ENCODE measurements at regions not wholly inside any gene's neighbourhood (a gene's known extent, or its start where the extent isn't known, plus 50 kb on each side); places are given as distances from the start of the nearest gene placed in this dataset.

DNA sequence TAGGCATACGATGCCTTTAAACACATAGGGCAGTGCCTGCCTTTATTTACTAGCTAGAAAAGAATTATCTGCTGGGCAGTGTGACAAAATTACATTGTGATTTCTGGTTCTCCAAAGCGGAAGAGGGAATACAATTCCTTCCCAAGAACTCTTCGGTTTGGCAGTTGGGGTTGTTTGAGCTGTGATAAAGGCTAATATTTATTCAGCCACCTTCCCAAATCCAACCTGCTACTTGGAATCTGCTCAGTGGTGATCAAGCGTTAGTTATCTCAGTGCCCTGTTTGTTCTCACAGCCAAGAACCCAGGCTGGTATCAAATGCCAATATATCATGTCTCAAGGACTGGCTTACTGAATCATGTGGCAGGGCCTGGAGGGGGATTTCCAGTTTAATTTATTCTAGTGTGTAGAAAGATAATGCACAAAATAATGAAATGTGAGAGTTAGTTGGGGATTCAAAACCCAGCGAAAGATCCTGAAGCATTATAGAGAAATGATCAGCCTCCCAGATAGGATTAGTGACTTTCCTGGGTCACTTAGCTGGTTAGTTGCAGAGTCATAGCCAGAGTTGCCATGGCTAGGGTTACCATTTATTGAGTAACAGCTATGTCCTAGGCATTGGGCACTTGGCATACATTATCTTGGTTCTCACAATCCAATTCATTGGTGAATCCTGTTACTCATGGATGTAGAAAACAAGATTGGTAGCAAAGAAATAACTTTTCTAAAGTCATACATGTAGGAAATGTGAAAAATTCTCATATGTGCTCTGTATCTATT, 457.0 kb upstream of the KLF4 start:
- H3K36me3 Mint-ChIP-seq (ENCODE audit: low read depth), result peaks cover 3% of the 10 kb centered on the region; the same call in 2 of the 3 replicates
- H4K20me1 ChIP-seq (replicated peaks; ENCODE audit: insufficient read depth), result no peaks in the 10 kb centered on the region
- DNase-seq (ENCODE audit: low spot score), result no peak
- no peaks in the 10 kb centered on the region for H3K36me3 ChIP-seq (ENCODE audit: insufficient read depth)
- H3K27me3 Mint-ChIP-seq (ENCODE audit: insufficient read depth, low read depth, poor library complexity), result no peaks in the 10 kb centered on the region
- H3K27ac Mint-ChIP-seq, result no peak overlapping the region
- no peak overlapping the region for H3K4me3 Mint-ChIP-seq
- H3K27me3 ChIP-seq (ENCODE audit: insufficient read depth), result no peaks in the 10 kb centered on the region
- H3K4me2 ChIP-seq, result no peak overlapping the region
- H3K9me2 ChIP-seq (ENCODE audit: insufficient read depth), result peaks cover 14% of the 10 kb centered on the region; the same call in 1 of the 2 replicates
- H2AFZ ChIP-seq, result no peak overlapping the region
- TF ChIP-seq, protein P1, sequence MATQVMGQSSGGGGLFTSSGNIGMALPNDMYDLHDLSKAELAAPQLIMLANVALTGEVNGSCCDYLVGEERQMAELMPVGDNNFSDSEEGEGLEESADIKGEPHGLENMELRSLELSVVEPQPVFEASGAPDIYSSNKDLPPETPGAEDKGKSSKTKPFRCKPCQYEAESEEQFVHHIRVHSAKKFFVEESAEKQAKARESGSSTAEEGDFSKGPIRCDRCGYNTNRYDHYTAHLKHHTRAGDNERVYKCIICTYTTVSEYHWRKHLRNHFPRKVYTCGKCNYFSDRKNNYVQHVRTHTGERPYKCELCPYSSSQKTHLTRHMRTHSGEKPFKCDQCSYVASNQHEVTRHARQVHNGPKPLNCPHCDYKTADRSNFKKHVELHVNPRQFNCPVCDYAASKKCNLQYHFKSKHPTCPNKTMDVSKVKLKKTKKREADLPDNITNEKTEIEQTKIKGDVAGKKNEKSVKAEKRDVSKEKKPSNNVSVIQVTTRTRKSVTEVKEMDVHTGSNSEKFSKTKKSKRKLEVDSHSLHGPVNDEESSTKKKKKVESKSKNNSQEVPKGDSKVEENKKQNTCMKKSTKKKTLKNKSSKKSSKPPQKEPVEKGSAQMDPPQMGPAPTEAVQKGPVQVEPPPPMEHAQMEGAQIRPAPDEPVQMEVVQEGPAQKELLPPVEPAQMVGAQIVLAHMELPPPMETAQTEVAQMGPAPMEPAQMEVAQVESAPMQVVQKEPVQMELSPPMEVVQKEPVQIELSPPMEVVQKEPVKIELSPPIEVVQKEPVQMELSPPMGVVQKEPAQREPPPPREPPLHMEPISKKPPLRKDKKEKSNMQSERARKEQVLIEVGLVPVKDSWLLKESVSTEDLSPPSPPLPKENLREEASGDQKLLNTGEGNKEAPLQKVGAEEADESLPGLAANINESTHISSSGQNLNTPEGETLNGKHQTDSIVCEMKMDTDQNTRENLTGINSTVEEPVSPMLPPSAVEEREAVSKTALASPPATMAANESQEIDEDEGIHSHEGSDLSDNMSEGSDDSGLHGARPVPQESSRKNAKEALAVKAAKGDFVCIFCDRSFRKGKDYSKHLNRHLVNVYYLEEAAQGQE (IDR thresholded peaks at IDR 0.05; ENCODE audit: unreplicated experiment), result no peak
- TF ChIP-seq, protein P2, sequence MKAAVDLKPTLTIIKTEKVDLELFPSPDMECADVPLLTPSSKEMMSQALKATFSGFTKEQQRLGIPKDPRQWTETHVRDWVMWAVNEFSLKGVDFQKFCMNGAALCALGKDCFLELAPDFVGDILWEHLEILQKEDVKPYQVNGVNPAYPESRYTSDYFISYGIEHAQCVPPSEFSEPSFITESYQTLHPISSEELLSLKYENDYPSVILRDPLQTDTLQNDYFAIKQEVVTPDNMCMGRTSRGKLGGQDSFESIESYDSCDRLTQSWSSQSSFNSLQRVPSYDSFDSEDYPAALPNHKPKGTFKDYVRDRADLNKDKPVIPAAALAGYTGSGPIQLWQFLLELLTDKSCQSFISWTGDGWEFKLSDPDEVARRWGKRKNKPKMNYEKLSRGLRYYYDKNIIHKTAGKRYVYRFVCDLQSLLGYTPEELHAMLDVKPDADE (IDR thresholded peaks at IDR 0.05), result no peak
- TF ChIP-seq CREB1 (CRISPR knock-in tag; IDR thresholded peaks at IDR 0.05; ENCODE audit: low read depth) (no peak), EZH2 (IDR thresholded peaks at IDR 0.05; ENCODE audit: low read depth, unreplicated experiment) (no peak), ZNF331 (CRISPR knock-in tag; IDR thresholded peaks at IDR 0.05; ENCODE audit: low read depth) (no peak), POLR2AphosphoS5 (IDR thresholded peaks at IDR 0.05; ENCODE audit: low read depth) (no peak), STAT1 (IDR thresholded peaks at IDR 0.05; ENCODE audit: unreplicated experiment) (no peak), JUNB (IDR thresholded peaks at IDR 0.05; ENCODE audit: unreplicated experiment) (no peak), NANOG (IDR thresholded peaks at IDR 0.05; ENCODE audit: borderline replicate concordance) (no peak), ZNF114 (CRISPR knock-in tag; IDR thresholded peaks at IDR 0.05) (no peak), EZH2phosphoT487 (IDR thresholded peaks at IDR 0.05; ENCODE audit: unreplicated experiment) (no peak)
- TF ChIP-seq, protein P3, sequence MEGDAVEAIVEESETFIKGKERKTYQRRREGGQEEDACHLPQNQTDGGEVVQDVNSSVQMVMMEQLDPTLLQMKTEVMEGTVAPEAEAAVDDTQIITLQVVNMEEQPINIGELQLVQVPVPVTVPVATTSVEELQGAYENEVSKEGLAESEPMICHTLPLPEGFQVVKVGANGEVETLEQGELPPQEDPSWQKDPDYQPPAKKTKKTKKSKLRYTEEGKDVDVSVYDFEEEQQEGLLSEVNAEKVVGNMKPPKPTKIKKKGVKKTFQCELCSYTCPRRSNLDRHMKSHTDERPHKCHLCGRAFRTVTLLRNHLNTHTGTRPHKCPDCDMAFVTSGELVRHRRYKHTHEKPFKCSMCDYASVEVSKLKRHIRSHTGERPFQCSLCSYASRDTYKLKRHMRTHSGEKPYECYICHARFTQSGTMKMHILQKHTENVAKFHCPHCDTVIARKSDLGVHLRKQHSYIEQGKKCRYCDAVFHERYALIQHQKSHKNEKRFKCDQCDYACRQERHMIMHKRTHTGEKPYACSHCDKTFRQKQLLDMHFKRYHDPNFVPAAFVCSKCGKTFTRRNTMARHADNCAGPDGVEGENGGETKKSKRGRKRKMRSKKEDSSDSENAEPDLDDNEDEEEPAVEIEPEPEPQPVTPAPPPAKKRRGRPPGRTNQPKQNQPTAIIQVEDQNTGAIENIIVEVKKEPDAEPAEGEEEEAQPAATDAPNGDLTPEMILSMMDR (conservative IDR thresholded peaks at IDR 0.05; ENCODE audit: low read depth in 2 of 2), result no peak
- TF ChIP-seq, protein P4, sequence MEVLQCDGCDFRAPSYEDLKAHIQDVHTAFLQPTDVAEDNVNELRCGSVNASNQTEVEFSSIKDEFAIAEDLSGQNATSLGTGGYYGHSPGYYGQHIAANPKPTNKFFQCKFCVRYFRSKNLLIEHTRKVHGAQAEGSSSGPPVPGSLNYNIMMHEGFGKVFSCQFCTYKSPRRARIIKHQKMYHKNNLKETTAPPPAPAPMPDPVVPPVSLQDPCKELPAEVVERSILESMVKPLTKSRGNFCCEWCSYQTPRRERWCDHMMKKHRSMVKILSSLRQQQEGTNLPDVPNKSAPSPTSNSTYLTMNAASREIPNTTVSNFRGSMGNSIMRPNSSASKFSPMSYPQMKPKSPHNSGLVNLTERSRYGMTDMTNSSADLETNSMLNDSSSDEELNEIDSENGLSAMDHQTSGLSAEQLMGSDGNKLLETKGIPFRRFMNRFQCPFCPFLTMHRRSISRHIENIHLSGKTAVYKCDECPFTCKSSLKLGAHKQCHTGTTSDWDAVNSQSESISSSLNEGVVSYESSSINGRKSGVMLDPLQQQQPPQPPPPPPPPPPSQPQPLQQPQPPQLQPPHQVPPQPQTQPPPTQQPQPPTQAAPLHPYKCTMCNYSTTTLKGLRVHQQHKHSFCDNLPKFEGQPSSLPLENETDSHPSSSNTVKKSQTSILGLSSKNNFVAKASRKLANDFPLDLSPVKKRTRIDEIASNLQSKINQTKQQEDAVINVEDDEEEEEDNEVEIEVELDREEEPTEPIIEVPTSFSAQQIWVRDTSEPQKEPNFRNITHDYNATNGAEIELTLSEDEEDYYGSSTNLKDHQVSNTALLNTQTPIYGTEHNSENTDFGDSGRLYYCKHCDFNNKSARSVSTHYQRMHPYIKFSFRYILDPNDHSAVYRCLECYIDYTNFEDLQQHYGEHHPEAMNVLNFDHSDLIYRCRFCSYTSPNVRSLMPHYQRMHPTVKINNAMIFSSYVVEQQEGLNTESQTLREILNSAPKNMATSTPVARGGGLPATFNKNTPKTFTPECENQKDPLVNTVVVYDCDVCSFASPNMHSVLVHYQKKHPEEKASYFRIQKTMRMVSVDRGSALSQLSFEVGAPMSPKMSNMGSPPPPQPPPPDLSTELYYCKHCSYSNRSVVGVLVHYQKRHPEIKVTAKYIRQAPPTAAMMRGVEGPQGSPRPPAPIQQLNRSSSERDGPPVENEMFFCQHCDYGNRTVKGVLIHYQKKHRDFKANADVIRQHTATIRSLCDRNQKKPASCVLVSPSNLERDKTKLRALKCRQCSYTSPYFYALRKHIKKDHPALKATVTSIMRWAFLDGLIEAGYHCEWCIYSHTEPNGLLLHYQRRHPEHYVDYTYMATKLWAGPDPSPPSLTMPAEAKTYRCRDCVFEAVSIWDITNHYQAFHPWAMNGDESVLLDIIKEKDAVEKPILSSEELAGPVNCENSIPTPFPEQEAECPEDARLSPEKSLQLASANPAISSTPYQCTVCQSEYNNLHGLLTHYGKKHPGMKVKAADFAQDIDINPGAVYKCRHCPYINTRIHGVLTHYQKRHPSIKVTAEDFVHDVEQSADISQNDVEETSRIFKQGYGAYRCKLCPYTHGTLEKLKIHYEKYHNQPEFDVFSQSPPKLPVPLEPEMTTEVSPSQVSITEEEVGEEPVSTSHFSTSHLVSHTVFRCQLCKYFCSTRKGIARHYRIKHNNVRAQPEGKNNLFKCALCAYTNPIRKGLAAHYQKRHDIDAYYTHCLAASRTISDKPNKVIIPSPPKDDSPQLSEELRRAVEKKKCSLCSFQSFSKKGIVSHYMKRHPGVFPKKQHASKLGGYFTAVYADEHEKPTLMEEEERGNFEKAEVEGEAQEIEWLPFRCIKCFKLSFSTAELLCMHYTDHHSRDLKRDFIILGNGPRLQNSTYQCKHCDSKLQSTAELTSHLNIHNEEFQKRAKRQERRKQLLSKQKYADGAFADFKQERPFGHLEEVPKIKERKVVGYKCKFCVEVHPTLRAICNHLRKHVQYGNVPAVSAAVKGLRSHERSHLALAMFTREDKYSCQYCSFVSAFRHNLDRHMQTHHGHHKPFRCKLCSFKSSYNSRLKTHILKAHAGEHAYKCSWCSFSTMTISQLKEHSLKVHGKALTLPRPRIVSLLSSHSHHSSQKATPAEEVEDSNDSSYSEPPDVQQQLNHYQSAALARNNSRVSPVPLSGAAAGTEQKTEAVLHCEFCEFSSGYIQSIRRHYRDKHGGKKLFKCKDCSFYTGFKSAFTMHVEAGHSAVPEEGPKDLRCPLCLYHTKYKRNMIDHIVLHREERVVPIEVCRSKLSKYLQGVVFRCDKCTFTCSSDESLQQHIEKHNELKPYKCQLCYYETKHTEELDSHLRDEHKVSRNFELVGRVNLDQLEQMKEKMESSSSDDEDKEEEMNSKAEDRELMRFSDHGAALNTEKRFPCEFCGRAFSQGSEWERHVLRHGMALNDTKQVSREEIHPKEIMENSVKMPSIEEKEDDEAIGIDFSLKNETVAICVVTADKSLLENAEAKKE (CRISPR knock-in tag; IDR thresholded peaks at IDR 0.05), result no peak
- H3K27ac ChIP-seq (ENCODE audit: low read depth), result no peak overlapping the region
- peaks cover under 1% of the 10 kb centered on the region; the same call in 1 of the 3 replicates for H3K4me1 Mint-ChIP-seq
- ATAC-seq, result no peak
- H3K4me3 ChIP-seq, result no peak overlapping the region
- peaks cover 14% of the 10 kb centered on the region for H3K9me3 Mint-ChIP-seq
- no peaks in the 10 kb centered on the region for H3K79me2 ChIP-seq (replicated peaks; ENCODE audit: insufficient read depth)
- no peaks in the 10 kb centered on the region for H3F3A ChIP-seq (replicated peaks; ENCODE audit: low read depth)
- no peaks in the 10 kb centered on the region for H3K4me1 ChIP-seq (ENCODE audit: insufficient read depth)

Measured in GM23338 (cell line).